ENCODE measurements at regions not wholly inside any gene's neighbourhood (a gene's known extent, or its start where the extent isn't known, plus 50 kb on each side); places are given as distances from the start of the nearest gene placed in this dataset.

DNA sequence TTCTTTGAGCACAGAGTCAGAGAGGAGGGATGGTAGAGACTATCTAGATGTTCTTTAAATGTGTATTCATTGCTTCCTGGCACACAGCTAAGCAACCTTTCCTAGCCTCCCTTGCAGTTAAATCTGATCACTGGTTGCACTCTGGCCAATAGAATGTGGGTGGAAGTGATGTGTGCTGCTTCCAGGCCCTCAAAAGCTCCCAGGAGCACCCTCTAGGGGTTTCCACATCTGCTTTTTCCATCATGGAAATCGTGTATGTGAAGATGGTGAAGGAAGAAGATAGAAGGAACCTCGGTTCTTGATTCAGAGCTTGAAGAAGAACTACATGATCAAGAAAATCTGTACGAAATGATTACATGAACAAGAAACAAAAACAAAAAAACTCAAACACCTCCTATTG lies 149.8 kb upstream of the JAG1 start:
- DNase-seq (ENCODE audit: low read depth): no peak
- H3K4me3 ChIP-seq (ENCODE audit: low read depth, low read length): no peak overlapping the region
- TF ChIP-seq, protein P1, sequence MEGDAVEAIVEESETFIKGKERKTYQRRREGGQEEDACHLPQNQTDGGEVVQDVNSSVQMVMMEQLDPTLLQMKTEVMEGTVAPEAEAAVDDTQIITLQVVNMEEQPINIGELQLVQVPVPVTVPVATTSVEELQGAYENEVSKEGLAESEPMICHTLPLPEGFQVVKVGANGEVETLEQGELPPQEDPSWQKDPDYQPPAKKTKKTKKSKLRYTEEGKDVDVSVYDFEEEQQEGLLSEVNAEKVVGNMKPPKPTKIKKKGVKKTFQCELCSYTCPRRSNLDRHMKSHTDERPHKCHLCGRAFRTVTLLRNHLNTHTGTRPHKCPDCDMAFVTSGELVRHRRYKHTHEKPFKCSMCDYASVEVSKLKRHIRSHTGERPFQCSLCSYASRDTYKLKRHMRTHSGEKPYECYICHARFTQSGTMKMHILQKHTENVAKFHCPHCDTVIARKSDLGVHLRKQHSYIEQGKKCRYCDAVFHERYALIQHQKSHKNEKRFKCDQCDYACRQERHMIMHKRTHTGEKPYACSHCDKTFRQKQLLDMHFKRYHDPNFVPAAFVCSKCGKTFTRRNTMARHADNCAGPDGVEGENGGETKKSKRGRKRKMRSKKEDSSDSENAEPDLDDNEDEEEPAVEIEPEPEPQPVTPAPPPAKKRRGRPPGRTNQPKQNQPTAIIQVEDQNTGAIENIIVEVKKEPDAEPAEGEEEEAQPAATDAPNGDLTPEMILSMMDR (conservative IDR thresholded peaks at IDR 0.05; ENCODE audit: low read depth, low read length): no peak

DNA sequence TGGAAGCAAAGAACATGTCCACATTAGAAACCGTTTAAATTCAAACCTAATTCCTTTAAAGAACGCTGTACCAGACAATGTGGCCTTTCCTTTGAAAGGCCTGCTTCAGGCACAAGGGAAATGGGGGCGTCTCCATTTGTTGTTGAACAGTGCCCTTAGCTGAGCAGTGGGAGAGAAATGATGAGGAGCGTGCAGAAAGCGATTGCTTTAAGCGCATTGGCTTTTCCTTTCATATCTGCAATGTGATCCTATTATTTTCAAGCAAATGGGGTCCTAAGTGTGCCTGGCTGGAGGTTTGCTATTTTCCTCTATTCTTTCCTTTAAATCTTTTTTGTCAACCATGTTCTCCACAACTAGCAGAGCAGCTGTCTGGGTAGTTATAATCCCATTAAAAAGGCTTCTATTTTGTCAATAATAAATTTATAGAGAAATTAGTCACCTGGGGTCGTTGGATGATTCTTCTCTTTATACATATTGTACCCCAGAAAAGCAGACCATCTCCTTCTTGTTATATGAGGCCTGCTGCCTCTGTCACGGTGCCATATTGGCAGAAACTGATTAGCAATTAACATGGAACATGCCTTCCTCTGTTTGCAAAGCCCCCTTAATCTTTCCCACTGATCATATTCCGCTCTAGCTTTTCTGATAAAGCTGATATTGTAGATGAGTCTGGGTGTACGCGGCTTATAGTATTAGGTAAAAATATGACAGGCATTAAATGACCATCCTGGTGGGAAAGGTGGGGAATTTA lies 151.1 kb upstream of the JAG1 start:
- H3K4me3 ChIP-seq (ENCODE audit: low read depth, low read length): no peak overlapping the region
- TF ChIP-seq, protein P1 (conservative IDR thresholded peaks at IDR 0.05; ENCODE audit: low read depth, low read length): no peak
- DNase-seq (ENCODE audit: low read depth): no peak

DNA sequence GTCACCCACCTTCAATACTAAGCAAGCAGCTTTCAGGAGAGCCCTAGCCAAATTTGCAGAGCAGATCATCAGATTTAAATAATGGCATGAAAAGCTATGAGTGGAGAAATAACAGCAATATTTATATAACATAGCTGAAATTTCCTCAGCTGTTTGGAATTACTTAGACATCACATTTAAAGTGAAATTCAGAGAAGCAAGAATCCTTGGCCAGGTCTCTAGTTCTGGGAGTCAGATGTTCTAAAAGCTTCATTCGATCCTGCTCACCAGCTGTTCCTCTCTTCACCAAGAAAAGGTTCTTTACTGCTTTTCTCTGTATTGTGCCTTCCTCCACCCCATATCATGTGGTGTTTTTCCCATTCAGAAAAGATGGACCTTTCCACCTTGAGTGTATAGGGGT lies 152.3 kb upstream of the JAG1 start:
- H3K4me3 ChIP-seq (ENCODE audit: low read depth, low read length): no peak overlapping the region
- no peak for DNase-seq (ENCODE audit: low read depth)
- TF ChIP-seq, protein P1 (conservative IDR thresholded peaks at IDR 0.05; ENCODE audit: low read depth, low read length): no peak

DNA sequence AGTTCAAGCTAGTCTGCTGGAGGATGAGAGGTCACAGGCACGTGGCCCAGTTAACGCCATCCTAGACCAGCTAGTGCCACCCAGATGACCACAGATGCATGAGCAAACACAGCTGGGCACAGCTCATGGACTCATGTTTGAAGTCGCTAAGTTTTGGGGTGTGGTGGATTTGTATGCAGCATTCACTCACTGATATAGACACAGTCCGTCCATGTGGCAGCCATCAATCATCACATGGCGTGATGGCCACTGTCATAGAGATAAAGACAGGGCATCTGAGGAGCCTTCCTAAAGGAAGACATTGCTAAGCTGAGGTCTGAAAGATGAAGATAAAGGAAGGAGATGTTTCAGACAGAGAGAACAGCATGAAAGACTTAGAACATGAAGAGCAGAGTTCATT lies 154.4 kb upstream of the JAG1 start:
- DNase-seq (ENCODE audit: low read depth): no peak
- H3K4me3 ChIP-seq (ENCODE audit: low read depth, low read length): no peak overlapping the region
- TF ChIP-seq, protein P1 (conservative IDR thresholded peaks at IDR 0.05; ENCODE audit: low read depth, low read length): no peak

DNA sequence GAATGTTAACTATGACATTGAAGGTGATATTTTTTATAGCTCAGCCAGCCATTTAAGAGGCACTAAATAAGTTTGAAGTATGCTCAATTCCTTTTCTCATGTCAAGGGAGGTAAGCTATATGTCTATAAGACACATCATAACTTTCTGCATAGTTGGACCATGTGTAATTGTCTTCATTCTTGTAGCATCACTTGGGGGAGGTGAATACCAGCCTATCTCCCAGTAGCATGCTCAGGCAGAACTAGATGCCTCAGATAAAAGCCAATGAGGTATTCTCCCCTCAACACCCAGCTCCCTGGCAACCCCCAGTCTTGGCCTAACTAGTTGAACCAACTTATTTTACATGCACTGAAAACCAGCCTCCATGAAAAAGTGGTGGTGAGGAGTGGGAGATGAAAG lies 158.3 kb upstream of the JAG1 start:
- TF ChIP-seq, protein P1 (conservative IDR thresholded peaks at IDR 0.05; ENCODE audit: low read depth, low read length): no peak
- no peak for DNase-seq (ENCODE audit: low read depth)

DNA sequence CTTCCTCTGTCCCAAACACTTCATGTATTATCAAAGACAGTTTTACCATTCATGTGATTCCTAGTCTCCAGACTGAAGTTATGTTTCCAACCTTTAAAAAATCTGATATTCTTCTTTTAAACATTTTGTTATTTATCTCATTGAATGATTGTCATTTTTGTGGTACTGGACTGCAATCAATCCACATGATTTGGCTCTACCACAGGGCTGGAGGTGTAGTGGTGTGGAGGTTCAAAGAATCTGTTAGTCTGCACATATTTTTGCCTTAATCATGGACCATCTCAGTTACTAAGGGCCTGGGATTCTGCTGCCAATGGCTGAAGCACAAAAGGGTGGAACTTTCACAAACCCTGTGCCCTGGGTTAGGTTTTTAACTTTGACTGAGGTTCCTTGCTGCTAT lies 164.1 kb upstream of the JAG1 start:
- H3K4me3 ChIP-seq (ENCODE audit: low read depth, low read length): no peak overlapping the region
- TF ChIP-seq, protein P1 (conservative IDR thresholded peaks at IDR 0.05; ENCODE audit: low read depth, low read length): no peak
- no peak for DNase-seq (ENCODE audit: low read depth)

More for the DNA sequence above, 158.3 kb upstream of the JAG1 start:
- H3K4me3 ChIP-seq (ENCODE audit: low read depth, low read length): no peak overlapping the region

DNA sequence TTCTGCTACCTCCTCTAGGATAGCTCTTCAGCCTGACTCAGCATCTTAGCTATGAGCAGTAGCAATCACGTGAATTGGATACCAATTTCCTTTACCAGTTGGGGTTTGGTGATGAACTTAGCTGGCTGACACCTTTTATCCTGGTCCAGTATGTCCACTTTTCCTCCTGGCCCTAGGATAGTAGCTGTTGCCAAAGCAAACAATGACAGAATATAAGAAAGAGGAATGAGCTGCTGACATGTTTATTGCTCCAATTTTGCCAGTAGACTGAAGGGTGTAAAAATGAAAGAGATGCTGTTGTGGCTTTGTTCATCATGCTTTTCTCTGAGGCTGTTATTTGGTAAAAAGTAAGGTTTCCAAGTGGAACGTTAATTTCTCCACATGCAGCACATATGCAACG lies 168.3 kb upstream of the JAG1 start:
- no peak overlapping the region for H3K4me3 ChIP-seq (ENCODE audit: low read depth, low read length)
- TF ChIP-seq, protein P1 (conservative IDR thresholded peaks at IDR 0.05; ENCODE audit: low read depth, low read length): no peak
- no peak for DNase-seq (ENCODE audit: low read depth)
